Activated naive CD8-positive, alpha-beta T cell treated with anti-CD3 and anti-CD28 coated beads for 36 hours (primary cell): ENCODE measurements at regions not wholly inside any gene's neighbourhood (a gene's known extent, or its start where the extent isn't known, plus 50 kb on each side); places are given as distances from the start of the nearest gene placed in this dataset.

ENCODE experiments used
- DNase-seq: peaks from one replicate; pipeline ENCODE4 v3.0.0; 2021
- H3K27ac Mint-ChIP-seq: one replicate; pipeline ENCODE4 v1.8.0; 2022; ENCODE audit warnings: mild to moderate bottlenecking, moderate library complexity, mixed read lengths
- H3K27me3 Mint-ChIP-seq: one replicate; pipeline ENCODE4 v1.8.0; 2022; ENCODE audit warnings: mild to moderate bottlenecking, mixed read lengths
- H3K36me3 Mint-ChIP-seq: one replicate; pipeline ENCODE4 v1.8.0; 2021; ENCODE audit warnings: mild to moderate bottlenecking, mixed read lengths
- H3K4me1 Mint-ChIP-seq: one replicate; pipeline ENCODE4 v1.8.0; 2021; ENCODE audit warnings: mixed read lengths
- H3K4me3 Mint-ChIP-seq: one replicate; pipeline ENCODE4 v1.8.0; 2022; ENCODE audit warnings: mild to moderate bottlenecking, moderate library complexity, mixed read lengths
- H3K9me3 Mint-ChIP-seq: one replicate; pipeline ENCODE4 v1.8.0; 2022; ENCODE audit warnings: mixed read lengths

DNA sequence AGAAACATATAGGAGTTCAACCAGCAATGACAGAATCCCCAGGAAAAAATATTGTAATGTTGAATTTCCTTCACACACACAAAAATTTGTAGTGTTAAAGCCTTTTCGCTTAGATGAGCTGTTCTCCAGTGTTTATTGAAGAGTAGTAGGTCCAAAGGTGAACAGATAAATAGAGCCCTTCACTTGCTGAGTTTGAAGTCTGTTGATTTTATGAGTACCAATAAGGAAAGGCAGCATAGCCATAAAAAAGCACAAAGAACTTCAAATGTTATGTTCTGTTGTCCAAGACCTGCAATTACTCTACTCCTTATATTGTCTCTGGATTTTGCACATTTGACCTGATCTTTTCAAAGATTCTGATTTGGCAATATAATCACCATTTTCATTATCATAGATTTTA is 362.7 kb upstream of the B3GALT2 start:
- Mint-ChIP-seq H3K36me3 (no peaks in the 10 kb centered on the region), H3K9me3 (peaks cover 3% of the 10 kb centered on the region), H3K4me1 (peaks cover 4% of the 10 kb centered on the region), H3K27me3 (no peaks in the 10 kb centered on the region), H3K27ac (no peak overlapping the region), H3K4me3 (no peak overlapping the region)
- no peak for DNase-seq

DNA sequence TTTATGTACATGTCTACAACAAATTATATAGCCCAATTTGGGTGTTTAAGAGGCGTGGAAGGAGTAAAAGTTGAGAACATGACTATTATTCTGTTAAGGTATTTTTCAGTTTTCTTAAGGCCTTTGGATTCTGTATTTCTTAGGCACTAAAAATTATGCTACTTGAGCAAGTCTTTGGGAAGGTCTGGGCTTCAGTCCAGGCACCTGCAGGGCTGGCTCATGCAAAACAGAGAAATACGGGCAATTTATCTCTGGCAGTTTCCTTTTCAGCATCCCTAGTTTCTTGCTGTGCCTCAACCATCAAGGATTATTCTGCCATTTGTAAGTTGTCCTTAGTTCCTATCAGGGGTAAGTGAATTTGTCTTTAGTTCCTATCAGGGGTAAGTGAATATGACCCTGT is 358.8 kb upstream of the B3GALT2 start:
- Mint-ChIP-seq H3K36me3 (peaks cover 9% of the 10 kb centered on the region), H3K27me3 (no peaks in the 10 kb centered on the region), H3K4me3 (no peak overlapping the region), H3K9me3 (peaks cover 11% of the 10 kb centered on the region), H3K4me1 (peaks cover 16% of the 10 kb centered on the region), H3K27ac (no peak overlapping the region)
- no peak for DNase-seq

DNA sequence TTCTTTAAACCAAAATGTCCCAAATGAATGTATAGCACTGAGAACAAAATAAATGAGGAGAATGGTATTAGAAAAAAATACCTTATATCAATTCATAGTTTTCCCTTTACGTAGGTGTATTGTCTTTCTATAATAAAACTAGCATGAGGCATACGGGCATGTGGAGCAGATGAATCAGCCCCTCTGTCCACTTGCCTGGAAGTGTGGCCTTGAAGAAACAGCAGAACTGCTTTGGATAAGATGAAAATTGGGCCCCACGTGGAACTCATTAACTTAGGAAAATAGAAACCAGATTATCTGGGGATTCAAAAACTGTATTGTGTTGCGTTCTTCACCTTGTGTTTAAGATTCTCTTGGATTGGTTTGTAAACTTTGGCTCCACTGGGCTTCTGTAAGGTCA is 356.8 kb upstream of the B3GALT2 start:
- no peaks in the 10 kb centered on the region for H3K27me3 Mint-ChIP-seq
- no peak for DNase-seq
- H3K4me1 Mint-ChIP-seq: peaks cover 31% of the 10 kb centered on the region
- H3K9me3 Mint-ChIP-seq: peaks cover 15% of the 10 kb centered on the region
- peaks cover 18% of the 10 kb centered on the region for H3K36me3 Mint-ChIP-seq
- no peak overlapping the region for H3K4me3 Mint-ChIP-seq
- H3K27ac Mint-ChIP-seq: no peak overlapping the region

DNA sequence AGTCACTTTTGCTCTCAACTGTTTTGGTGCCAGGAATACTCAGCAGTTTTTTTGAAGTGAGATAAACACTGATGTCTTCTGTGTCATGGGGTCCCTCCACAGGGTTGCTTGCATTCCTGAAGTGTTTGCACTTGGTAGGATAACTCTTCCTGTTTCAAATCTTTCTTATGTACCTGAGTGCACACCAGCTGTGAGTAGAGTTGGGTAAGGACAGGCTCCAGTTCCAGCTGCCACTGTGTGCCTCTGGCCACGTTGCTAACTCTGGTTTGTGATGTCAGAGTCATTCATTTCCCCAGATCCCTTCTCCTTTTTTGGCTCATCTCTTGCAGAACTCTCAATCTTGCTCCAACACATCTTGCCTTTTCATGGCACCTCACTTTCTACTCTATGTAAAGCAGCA is 356.3 kb upstream of the B3GALT2 start:
- H3K27me3 Mint-ChIP-seq: no peaks in the 10 kb centered on the region
- H3K4me1 Mint-ChIP-seq: peaks cover 35% of the 10 kb centered on the region
- H3K27ac Mint-ChIP-seq: no peak overlapping the region
- DNase-seq: no peak
- H3K9me3 Mint-ChIP-seq: peaks cover 15% of the 10 kb centered on the region
- peaks cover 18% of the 10 kb centered on the region for H3K36me3 Mint-ChIP-seq
- H3K4me3 Mint-ChIP-seq: no peak overlapping the region

DNA sequence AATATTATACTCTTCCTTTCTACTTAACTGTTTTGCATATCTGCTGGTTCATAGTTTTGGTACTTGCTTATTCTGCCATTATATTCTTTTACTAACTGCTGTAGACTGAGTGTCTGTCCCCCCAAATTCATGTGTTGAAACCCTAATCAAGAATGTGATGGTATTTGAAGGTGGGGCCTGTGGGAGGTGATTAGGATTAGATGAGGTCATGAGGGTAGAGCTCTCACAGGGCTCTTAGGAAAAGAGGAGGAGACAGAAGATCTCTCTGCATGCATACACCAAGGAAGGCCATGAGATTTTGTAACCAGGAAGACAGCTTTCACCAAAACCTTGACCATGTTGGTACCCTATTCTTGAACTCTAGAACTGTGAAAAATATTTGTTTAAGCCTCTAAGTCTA is 354.1 kb upstream of the B3GALT2 start:
- Mint-ChIP-seq H3K9me3 (peaks cover 15% of the 10 kb centered on the region), H3K36me3 (peaks cover 18% of the 10 kb centered on the region), H3K4me3 (peak overlapping the region; percentile 50), H3K4me1 (peaks cover 38% of the 10 kb centered on the region), H3K27me3 (no peaks in the 10 kb centered on the region), H3K27ac (peak overlapping the region; percentile 85)
- DNase-seq: no peak

DNA sequence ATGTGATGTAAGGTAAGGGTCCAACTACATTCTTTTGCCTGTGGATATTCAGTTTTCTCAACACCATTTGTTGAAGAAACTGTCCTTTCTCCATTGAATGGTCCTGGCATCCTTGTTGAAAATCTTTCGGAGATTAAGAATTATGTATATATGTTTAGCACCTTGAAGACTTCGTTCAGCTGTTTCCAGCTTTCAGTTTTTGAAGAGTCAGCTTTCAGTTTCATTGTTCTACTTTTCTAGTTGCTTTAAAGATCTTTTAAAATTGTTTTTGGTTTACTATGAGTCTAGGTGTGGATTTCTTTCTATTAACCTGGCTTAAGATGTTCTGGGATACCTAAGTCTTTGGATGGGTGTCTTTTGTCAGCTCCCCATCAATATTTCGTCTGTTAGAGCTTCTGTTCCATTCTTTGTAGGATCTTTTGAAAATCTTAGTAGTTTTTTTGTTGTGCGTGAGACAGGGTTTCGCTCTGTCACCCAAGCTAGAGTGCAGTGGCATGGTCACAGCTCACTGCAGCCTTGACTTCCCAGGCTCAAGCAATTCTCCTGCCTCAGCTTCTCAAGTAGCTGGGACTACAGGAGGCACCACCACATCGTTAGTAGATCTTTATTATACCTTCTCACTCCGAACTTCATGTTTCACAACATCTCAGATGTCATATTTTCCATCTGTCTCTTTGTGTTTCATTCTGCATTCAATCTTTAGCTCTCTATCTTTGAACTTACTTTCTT is 353.5 kb upstream of the B3GALT2 start:
- peak overlapping the region; percentile 50 for H3K4me3 Mint-ChIP-seq
- peak overlapping the region; percentile 85 for H3K27ac Mint-ChIP-seq
- peaks cover 18% of the 10 kb centered on the region for H3K36me3 Mint-ChIP-seq
- H3K27me3 Mint-ChIP-seq: no peaks in the 10 kb centered on the region
- DNase-seq: peak; percentile 2
- peaks cover 15% of the 10 kb centered on the region for H3K9me3 Mint-ChIP-seq
- peaks cover 38% of the 10 kb centered on the region for H3K4me1 Mint-ChIP-seq

DNA sequence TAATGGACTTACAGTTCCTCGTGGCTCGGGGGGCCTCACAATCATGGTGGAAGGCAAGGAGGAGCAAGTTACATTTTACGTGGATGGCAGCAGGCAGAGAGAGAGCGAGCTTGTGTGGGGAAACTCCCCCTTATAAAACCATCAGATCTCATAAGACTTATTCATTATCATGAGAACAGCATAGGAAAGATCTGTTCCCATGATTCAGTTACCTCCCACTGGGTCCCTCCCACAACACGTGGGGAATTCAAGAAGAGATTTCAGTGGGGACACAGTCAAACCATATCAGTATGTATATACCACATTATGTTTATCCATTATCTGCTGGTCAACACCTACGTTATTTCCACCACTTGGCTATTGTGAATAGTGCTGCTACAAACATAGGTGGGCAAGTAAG is 352.3 kb upstream of the B3GALT2 start:
- Mint-ChIP-seq H3K4me3 (no peak overlapping the region), H3K9me3 (peaks cover 13% of the 10 kb centered on the region), H3K27me3 (no peaks in the 10 kb centered on the region), H3K27ac (peak overlapping the region; percentile 81), H3K4me1 (peaks cover 38% of the 10 kb centered on the region), H3K36me3 (peaks cover 18% of the 10 kb centered on the region)
- DNase-seq: no peak

DNA sequence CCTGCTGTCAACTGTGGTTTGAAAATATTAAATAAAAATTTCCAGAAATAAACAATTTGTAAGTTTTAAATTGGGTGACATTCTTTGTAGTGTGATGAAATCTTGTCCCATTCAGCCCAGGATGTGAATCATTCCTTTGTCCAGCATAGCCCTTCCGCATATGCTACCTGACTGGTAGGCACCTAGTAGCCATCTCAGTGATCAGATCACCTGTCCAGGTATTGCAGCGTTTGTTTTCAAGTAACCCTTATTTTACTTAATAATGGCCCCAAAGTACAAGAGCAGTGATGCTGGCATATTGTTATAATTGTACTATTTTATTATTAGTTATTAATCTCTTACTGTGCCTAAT is 351.6 kb upstream of the B3GALT2 start:
- Mint-ChIP-seq H3K36me3 (peaks cover 18% of the 10 kb centered on the region), H3K4me1 (peaks cover 38% of the 10 kb centered on the region), H3K27me3 (no peaks in the 10 kb centered on the region), H3K27ac (peak overlapping the region; percentile 87), H3K9me3 (peaks cover 13% of the 10 kb centered on the region), H3K4me3 (no peak overlapping the region)
- DNase-seq: no peak

DNA sequence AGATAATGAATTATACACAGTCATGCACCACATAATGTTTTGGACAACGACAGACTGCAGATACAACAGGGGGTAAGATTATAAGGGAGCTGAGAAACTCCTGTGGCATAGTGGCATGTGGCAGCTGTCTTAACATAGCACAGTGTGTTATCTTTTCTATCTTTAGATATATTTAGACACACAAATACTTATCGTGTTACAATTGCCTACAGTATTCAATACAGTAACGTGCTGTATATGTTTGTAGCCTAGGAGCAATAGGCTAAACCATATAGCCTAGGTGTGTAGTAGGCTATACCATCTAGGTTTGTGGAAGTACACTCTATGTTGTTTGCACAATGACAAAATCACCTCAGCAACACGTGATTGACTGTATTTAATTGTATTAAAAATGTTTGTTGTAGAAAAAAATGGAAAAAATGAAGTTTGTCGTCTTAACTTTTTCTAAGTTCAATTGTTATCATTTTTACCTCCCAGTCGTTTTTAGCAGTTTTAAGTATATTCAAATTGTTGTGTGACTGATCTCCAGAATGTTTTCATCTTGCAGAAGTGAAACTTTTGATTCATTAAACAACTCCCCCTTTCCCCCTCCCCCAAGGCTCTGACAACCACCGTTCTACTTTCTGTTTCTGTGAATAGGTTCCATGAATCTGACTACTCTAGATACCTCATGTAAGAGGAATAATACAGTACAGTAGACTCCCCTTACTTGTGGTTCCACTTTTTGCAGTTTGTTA is 351.0 kb upstream of the B3GALT2 start:
- H3K4me1 Mint-ChIP-seq: peaks cover 38% of the 10 kb centered on the region

DNA sequence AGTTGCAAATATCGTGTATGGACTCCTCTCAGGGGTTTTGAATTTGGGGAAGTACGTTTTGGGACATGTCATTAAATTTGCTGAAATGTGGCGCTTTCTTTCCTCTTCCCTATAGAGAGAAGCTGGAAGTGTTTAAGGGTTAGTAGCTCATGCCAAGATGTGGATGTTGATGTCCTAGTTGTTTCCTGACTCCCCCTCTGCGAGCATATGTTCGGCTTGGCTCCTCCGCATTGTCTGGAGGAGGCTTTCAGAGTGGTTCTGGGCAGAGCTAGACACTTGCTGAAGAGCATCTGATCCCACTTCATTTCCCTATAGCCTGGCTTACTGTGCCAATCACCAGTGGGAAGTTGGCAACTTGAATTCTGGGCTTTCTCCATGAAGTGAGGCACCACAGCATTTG is 347.4 kb upstream of the B3GALT2 start:
- Mint-ChIP-seq H3K4me1 (peaks cover 14% of the 10 kb centered on the region), H3K27ac (no peak overlapping the region), H3K9me3 (peaks cover 3% of the 10 kb centered on the region), H3K27me3 (no peaks in the 10 kb centered on the region), H3K4me3 (no peak overlapping the region), H3K36me3 (peaks cover 4% of the 10 kb centered on the region)
- no peak for DNase-seq

More for the DNA sequence above, 351.0 kb upstream of the B3GALT2 start:
- Mint-ChIP-seq H3K27ac (peak overlapping the region; percentile 87), H3K9me3 (peaks cover 13% of the 10 kb centered on the region), H3K27me3 (no peaks in the 10 kb centered on the region), H3K4me3 (no peak overlapping the region), H3K36me3 (peaks cover 18% of the 10 kb centered on the region)
- DNase-seq: peak; percentile 63

DNA sequence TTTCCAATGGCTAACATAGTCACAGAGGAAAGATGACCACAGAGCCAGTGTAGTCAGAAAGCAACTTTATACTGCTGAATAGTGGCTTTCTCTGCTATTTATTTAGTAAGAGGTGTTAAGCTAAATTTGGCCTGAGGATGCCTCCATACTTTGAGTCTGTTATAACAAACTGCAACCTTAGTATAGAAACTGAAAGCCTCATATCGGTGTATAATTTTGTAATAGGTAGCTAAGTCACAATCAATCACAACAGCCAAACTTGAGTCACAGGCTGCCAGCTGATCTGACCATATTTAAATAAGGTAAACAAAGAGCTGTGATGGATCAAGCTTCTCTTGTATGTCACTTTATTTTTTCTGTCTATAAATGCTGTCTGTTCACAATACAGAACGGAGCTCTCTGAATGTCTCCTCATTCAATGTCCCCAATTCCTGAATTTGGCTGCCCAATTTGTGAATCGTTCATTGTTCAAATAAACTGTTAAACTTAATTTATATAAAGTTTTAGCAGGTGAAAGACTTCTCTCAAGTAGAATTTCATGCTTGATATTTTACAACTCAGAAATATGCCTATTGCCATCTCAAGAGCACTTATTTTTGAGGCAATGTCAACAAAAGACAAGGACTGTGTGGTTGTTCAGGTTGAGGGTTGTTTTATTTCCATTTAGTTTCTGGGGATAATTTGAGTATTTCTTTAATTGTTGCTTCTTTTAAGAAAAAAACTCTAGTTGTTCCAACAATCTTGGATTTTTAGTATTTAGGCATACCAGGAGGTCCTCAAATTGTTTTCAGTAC is 339.7 kb upstream of the B3GALT2 start:
- Mint-ChIP-seq H3K36me3 (no peaks in the 10 kb centered on the region), H3K27ac (no peak overlapping the region), H3K4me3 (no peak overlapping the region), H3K27me3 (no peaks in the 10 kb centered on the region), H3K9me3 (peaks cover 2% of the 10 kb centered on the region), H3K4me1 (no peaks in the 10 kb centered on the region)
- no peak for DNase-seq

DNA sequence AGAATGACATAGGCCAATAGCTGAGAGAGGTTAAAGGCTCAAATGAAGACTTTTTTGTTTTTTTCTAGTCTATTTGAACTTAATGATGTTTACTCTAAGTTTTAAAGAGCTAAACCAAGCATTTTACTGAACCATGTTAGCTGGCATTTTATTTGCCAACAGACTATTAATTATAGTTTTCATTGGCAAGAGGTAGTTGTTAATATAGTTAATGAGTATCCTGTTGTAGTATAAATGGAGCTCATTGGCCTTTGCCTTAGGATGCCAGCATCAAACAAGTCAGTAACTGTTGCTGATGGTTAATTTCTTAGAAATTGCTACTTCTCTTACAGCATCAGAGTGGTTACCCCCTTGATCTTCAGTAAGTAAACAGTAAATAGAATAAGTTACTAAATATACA is 339.0 kb upstream of the B3GALT2 start:
- H3K27ac Mint-ChIP-seq: no peak overlapping the region
- no peaks in the 10 kb centered on the region for H3K36me3 Mint-ChIP-seq
- peaks cover 2% of the 10 kb centered on the region for H3K9me3 Mint-ChIP-seq
- H3K27me3 Mint-ChIP-seq: no peaks in the 10 kb centered on the region
- no peak overlapping the region for H3K4me3 Mint-ChIP-seq
- no peak for DNase-seq
- no peaks in the 10 kb centered on the region for H3K4me1 Mint-ChIP-seq

DNA sequence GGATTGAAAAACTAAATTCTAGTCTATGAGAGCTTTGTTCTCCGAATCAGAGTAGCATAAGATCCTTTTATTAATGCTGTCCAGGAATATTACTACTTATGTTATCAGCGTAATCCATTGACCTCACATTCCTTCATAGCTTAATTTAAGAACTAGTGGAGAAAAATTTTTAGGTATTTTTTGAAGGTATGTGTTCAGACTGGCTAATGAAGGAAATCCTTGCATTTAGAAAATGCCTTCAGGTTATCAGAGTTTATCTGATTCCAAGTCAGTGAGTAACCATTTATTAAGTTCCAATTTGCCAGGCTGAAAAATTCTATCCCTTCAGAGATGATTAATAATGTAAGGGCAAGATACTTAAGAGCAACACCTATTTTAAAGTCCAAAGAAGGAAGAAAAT is 338.2 kb upstream of the B3GALT2 start:
- Mint-ChIP-seq H3K4me3 (no peak overlapping the region), H3K36me3 (no peaks in the 10 kb centered on the region), H3K9me3 (peaks cover 4% of the 10 kb centered on the region), H3K27me3 (no peaks in the 10 kb centered on the region), H3K4me1 (no peaks in the 10 kb centered on the region), H3K27ac (no peak overlapping the region)
- DNase-seq: no peak

DNA sequence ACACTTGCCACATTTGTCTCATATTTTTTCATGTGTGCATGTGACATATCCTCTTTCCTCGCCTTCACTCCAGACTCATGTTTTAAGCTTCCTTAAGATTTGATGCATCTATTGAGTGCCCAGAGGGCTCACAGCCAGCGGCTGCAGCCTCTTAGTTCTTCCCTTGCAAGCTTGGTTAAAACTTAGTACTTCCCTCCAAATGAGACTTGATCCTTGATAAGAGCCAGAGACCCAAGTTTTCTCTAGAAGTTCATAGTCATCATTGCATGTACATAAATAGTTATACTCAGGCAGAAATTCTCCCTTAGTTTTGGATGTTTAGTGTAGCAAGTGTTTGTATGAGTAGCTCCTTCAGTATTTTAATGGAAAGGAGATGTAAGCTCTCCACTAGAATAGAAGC is 337.6 kb upstream of the B3GALT2 start:
- Mint-ChIP-seq H3K27ac (no peak overlapping the region), H3K4me1 (no peaks in the 10 kb centered on the region), H3K4me3 (no peak overlapping the region), H3K27me3 (no peaks in the 10 kb centered on the region), H3K36me3 (no peaks in the 10 kb centered on the region), H3K9me3 (peaks cover 6% of the 10 kb centered on the region)
- DNase-seq: no peak

DNA sequence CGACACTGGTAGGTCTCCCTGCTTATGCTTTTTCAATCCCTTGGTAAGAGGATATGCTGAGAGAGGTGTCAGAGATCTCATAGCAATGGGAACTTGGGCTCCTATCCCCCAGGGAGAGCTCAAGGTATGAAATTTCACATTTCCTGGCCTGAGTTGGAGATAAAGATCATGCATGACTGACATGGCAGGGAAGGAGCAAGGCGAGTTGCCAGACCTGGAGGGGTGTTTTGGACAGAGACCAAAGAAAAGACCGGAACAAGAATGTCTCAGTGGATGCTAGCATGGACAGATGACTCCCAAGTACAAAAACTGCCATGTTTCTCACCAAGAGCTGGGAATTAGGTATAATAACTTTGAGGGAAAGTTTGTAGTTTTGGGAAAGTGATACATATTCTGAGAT is 334.1 kb upstream of the B3GALT2 start:
- no peak for DNase-seq
- Mint-ChIP-seq H3K27ac (no peak overlapping the region), H3K4me1 (no peaks in the 10 kb centered on the region), H3K4me3 (no peak overlapping the region), H3K27me3 (no peaks in the 10 kb centered on the region), H3K9me3 (peaks cover 5% of the 10 kb centered on the region), H3K36me3 (no peaks in the 10 kb centered on the region)
